Astrocyte of the spinal cord (primary cell): ENCODE measurements at regions not wholly inside any gene's neighbourhood (a gene's known extent, or its start where the extent isn't known, plus 50 kb on each side); places are given as distances from the start of the nearest gene placed in this dataset.
A peak's percentile ranks its signal among the peaks of the same experiment; 100 is the strongest.

ENCODE experiments used
- DNase-seq: peaks from one replicate; pipeline ENCODE4 v3.0.0; 2011; ENCODE audit warnings: low read depth, low spot score
- H3K4me3 ChIP-seq: 2 replicates; pipeline ENCODE4 v1.5.1; 2011; ENCODE audit warnings: low read depth, mild to moderate bottlenecking, low read length, moderate library complexity
- CTCF ChIP-seq: IDR thresholded peaks from 2 replicates; pipeline ENCODE4 v1.5.1; 2012; ENCODE audit warnings: low read depth, mild to moderate bottlenecking, low read length, inconsistent platforms
- in situ Hi-C: cut with HindIII; loops from 2 replicates; pipeline ENCODE4 v1.10.0; 2017; ENCODE audit warnings: low sequenced_read_pairs

GRCh38 chrX:131626681-131627296 is 82.9 kb downstream of the OR13H1 start:
- H3K4me3 ChIP-seq: no peak overlapping the region
- peak; percentile 27 for DNase-seq
- peak; percentile 42 for TF ChIP-seq CTCF
- in situ Hi-C loops: no loop called here

- no peak for DNase-seq
- H3K4me3 ChIP-seq: no peak overlapping the region
- TF ChIP-seq CTCF: no peak
- in situ Hi-C loops: no loop called here
Measured at GRCh38 chrX:131630534-131630933, 86.7 kb downstream of the OR13H1 start.

GRCh38 chrX:131633285-131633917 is 89.5 kb downstream of the OR13H1 start:
- no peak overlapping the region for H3K4me3 ChIP-seq
- in situ Hi-C loops: no loop called here
- peak; percentile 47 for DNase-seq
- peak; percentile 86 for TF ChIP-seq CTCF

GRCh38 chrX:131634900-131635299 is 91.0 kb downstream of the OR13H1 start:
- in situ Hi-C loops: no loop called here
- no peak for TF ChIP-seq CTCF
- no peak overlapping the region for H3K4me3 ChIP-seq
- no peak for DNase-seq

- in situ Hi-C loops: no loop called here
- no peak for TF ChIP-seq CTCF
- no peak for DNase-seq
- no peak overlapping the region for H3K4me3 ChIP-seq
Measured at GRCh38 chrX:131646106-131646505, 102.2 kb downstream of the OR13H1 start.

- no peak overlapping the region for H3K4me3 ChIP-seq
- DNase-seq: no peak
- in situ Hi-C loops: no loop called here
- no peak for TF ChIP-seq CTCF
Measured at GRCh38 chrX:131649741-131650140, 105.9 kb downstream of the OR13H1 start.
